HUDEP-2 (cell line): ENCODE measurements at regions not wholly inside any gene's neighbourhood (a gene's known extent, or its start where the extent isn't known, plus 50 kb on each side); places are given as distances from the start of the nearest gene placed in this dataset.

ENCODE experiments used
- DNase-seq, 76 experiments: peaks; one replicate each; lab custom pipeline; 2025; ENCODE audit not compliant: unreplicated experiment in 76 of 76; lab: John Stamatoyannopoulos, UW

DNA sequence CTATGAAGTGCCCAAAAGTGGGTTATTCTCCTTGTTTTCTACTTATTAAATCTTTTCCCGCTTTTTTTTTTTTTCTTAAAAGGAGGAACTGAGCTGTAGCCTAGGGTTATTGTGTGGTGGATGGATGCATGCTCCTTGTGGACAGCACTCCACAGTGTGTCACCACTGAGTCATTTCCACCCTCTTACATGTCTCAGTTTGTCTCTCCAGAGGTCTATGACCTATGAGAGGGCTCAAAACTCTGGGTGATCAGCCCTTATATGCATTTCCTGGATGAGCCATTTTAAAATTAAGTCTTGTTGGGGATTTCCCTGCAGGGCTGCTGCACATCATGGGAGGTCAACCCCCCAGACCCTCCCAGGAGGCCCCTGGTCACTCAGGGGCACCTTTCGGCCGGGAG is 102.2 kb upstream of the MOCS2 start:
- DNase-seq: no peak

DNA sequence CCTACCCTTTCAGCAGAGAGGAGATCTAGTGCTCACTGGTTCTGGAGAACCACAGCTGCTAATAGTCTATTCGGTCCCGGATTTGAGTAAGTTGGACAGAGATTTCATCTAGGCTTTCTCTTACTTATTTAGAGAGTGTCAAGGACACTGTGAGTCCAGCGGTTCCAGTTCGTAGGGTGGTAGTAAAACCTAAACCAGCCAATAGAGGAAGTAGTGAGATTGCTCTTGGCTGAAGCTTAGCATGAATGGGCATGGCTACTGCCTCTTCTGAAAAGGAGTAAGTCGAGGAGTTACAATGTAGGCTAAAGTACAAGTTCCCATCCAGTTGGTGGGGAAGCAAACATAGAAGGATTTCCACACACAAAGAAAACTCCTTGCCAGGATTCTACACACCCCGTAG is 109.6 kb upstream of the MOCS2 start:
- DNase-seq: no peak

DNA sequence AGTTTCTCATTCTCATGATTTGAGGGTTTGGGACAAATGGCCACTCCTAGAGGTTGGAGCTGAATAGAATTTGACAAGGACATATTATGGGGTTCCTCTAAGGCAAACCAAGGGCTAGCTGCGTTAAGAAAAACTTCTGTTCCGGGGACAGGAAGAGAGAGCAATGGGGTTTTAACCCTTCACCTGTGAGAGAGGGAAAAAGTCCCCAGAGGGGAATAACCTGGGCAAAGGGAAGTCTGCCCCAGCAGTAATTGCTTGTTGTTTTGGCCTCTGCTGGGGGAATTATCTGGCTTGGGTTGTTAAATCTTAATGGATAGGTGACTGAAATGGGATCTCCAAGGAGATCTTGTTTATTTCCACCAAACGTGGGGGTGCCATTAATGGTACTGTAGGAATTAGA is 110.1 kb upstream of the MOCS2 start:
- DNase-seq: no peak

DNA sequence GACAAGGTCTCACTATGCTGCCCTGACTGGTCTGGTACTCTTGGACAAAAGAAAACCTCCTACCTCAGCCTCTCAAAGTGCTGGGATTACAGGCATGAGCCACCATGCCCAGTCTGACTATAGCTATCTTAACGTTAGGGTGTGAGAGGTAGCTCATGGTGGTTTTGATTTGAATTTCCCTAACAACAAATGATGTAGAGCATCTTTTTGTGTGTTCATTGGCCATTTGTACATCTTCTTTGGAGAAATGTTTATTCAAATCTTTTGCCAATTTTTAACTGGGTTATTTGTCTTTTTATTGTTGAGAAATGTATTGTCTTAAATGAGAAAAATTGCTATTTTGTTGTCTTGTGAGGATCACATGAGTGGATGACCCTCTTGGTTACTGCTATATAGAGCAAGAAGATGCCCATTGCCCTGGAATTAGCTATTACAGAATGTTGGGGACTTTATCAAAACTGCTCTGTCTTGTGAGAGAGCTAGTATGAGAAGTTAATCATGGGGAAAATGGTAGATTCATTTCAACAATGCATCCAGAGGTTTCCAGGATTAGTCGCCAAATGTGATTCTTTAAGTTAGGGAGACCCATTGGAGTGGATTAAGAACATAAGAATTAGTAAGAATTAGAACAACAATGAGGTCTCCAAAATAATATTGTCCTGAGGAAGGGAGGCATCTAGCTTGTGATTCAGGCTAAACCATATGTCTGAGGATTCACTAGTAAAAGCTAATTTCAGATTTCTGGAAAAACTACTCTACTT is 124.3 kb upstream of the MOCS2 start:
- no peak for DNase-seq

DNA sequence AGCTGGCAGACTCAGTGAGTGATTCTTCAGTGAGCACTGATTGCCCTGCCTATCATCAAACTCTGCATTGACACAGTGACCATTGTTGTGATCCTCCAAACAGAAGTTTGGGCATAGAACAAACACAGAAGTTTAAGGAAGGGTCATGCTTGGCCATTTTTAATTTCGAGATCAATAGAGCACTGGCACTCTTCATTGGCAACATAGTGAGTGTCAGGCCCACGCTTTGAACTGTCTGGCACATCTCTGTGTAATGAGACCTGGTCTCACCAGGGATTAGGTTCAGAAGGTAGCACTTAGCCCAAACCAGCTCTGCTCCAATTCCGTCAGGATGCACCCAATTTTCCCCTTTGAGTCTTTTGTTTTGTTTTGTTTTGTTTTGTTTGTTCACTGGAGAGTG is 127.1 kb upstream of the MOCS2 start:
- no peak for DNase-seq

DNA sequence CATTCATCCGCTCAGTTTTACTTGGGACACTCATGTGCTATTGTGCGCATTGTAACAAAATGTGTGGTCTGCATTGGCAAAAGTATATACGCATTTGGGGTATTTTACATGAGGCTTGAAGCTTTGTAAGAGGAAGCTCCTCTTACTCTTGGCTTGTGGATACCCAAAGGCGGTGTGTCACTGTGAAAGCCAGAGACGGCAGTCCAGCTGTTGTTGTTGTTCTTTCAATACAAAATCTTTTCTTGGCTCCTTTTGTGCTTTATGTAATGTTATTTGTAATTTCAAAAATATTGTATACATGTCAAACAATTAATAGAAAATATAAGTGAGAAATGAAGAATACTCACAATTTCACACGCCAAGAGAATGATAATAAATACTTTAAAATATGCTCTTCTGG is 128.3 kb upstream of the MOCS2 start:
- no peak for DNase-seq

DNA sequence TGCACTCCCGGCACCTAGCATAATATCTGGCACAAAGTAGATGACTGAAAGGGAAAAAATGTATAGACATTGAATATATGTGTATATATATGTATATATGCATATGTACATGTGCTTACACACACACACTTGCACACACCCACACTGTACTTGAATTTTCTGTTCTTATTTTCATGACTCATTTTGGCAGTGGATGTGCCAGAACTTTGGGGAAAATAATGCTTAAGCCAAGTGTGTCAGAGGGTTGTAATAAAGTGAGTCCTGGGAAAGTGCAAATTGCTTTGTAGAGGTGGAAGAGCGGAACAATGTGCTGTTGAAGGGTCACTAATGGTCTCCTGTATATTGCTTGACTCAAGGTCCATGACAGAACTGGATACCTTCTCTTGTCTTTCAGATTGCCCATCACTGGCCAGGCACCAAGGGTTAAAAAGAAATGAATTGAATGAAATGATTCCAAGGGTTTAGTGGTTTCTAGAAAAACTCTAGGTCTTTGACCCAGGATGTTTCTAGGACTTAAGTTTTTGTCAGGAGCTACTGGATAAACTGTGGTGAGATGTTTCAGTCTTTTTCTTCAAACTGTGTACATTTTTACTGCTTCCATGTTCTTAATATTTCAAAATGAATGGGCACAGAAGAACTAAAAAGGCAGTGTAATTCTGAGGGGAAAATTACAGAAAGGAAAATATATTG is 129.9 kb upstream of the MOCS2 start:
- no peak for DNase-seq

DNA sequence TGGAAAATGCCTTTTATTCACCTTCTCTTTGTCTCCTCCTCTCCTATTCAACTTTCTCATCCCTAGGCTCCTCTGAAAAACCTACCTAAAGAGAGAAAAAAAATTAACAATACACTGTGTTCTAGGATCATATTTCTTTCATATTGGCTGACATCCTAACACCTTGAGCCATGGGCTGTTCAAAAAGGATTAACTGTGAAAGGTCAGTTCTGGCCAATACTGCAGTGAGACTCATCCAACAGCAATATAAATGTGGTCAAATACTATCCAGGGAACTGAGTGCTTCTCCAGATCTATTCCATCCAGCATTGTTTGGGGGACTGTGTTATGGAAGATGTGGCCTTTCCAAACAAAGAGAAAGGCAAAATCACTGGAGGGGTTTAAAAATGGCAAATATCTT is 131.1 kb upstream of the MOCS2 start:
- no peak for DNase-seq

DNA sequence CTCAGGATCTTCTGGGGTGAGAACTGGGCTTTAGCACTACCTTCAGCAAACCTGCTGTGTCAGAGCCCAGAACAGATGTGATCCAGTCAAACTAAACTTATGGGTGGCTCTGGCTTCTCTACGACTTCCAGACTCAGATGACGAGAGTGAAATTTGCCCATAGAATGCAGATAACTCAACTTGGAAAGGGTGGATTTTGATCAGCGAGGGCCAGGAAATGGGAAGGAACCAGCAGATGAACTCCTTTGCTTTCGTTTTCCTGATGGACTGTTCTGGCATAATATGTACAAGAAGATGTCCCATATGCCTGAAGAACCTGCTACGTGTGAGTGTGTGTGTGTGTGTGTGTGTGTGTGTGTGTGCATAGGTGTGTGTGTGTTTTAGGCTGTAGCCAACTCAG is 132.0 kb upstream of the MOCS2 start:
- no peak for DNase-seq

DNA sequence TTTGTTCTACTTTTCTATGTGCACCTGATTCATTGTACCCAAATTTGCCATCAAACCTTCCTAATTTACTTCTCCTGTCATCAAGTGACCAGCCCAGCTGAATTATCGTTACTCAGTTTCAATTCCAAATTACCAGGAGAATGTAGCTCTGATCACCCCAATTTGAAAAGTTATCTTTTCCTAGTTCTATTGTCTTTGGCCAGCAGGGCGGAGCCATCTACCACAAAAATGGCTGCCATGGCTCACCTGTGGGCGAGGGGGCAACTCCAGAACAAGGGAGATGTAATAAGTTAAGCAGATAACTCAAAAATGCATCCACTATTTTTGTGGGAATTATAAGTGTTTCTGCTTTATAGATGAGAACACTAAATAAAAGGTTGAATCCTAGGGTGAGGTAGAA is 133.8 kb upstream of the MOCS2 start:
- DNase-seq: no peak

DNA sequence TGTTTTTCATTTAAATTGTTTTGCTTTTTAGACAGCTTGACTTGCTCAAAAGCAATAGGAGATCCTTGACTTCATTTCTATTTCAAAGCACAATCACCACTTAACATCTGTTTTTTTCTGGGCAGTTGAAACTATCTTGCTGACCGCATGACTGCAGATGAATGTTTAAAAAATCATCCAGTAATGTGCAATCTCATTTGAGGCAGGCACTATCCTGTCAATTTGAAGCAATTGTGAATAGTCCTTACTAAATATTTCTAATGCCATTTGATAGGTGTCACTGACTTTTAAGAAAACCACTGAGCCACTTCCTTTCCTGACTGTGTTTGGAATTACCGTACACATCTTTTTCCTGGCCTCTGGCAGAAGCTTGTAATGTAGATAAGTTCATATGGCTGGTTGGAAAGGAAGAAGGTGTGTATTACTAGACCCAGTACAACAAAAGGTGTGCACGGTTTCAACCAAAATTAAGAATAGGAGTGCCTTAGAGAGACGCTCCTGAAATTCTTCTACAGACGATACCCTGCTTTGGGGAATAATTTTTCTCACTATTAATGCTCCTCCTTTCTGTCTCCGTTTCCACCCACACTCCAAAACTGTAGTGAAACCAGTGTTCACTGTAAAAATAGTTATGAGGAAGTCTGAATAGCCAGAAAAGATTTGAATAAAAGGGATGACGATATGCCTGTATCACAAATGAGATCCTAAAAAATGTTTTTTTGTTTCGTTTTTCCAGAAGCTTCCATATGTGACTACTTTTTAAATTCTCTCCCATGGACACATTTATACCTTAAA is 136.7 kb upstream of the MOCS2 start:
- peak in 5 of 76 experiments; percentile 2 to 41 (median 11) for DNase-seq

DNA sequence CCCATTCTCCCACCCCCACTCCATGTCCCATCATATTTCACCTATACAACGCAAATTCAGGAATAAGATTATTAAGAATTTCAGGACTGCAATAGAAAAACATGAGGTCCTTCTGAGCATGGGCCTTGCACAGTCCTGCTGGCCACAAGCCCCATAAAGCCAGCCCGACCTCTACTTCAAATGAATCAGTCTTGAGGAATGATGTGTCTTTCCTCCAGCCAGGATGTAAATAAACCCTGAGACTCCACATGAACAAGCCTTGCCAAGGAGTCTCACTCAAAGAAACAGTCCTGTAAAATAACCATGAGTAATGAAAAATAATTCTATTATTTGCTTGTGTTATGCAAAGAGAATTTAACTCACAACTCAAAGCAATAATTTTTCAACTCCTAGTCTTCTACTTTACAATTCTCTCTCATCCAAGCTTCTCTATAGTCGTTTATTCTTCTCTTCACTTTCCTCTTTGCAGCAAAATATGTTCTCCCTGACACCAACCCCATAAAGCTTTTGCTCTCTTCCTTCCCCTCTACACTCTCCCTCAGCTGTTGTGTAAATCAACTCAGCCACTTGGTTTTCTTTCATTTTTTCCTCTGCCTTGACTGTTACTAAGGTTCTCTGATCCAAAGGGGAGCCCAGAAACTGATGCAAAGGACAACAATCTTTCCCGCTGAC is 140.1 kb upstream of the MOCS2 start:
- DNase-seq: no peak

DNA sequence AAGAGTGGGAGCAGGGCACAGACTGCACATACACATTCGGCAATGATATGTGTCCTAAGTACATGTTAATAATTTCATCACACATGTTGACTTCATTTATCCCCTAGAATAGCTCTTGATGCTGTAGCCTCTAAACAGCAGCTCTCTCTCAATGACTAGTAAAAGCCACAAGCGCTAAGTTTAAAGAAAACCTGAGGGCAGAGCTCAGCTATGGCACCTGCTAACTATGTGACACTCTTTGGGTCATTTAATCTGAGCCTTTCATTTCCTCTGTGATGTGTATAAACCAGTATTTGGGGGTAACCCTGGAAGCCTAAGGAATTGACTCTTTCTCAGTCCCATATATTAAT is 140.6 kb upstream of the MOCS2 start:
- DNase-seq: no peak

DNA sequence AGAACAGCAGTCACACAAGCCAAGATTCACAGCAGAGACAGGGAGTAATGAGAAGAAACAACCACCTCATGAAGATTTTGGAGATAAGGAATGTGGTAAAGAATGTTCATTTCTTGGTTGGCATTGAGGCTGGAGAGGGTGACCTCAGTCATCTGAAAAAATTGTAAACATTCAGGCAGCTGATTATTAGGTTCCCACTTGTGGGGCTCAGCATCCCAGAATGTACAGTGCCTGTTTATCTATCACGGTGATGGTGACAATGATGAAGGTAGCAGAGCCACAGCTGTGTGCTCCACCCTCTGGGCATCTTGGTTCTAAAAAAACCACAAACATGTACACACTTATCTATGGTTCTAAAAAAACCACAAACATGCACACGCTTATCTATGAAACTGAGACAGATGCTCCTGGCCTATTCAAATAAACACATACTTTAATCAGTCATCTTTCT is 143.9 kb upstream of the MOCS2 start:
- peak in 51 of 76 experiments; percentile 2 to 78 (median 30) for DNase-seq

DNA sequence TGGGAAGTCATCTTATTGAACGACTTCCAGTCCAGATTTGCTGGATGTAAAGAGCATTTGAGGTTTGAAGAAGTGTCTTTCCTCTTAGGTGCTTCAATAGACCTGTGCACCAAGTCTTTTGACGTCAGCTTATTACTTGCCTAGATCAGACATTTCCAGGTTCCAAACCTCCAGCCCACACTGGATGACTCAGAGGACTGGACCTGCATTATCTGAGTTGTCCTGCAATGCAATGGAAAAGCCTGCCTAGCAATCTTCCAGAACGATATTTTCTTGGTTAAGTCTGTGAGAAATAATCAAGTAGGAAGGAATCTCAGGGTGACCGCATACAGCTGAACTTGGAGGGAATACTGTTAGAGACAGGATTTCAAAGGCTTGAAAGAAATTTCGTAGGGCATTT is 147.2 kb upstream of the MOCS2 start:
- no peak for DNase-seq

DNA sequence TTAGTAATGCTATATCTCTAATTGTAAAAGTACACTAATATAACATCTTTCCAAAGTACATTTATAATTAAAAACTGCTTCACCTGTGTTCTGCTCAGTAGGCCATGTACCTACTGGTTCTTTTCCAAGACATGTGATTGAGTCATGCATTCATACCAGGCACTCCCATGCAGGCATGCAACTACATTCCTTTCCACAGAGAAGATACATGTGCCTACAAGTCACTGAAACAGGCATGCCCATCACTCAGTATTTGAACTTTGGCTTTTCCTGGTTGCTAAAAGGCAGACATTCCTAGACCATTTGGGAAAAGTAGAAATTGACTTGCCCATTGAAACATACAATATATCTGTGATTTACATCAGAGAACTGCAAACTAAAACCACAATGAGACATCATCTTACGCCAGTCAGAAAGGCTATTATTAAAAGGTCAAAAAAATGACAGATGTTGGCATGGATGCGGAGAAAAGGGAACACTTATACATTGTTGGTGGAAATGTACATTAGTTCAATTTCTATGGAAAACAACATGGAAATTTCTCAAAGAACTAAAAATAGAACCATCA is 148.3 kb upstream of the MOCS2 start:
- DNase-seq: no peak

DNA sequence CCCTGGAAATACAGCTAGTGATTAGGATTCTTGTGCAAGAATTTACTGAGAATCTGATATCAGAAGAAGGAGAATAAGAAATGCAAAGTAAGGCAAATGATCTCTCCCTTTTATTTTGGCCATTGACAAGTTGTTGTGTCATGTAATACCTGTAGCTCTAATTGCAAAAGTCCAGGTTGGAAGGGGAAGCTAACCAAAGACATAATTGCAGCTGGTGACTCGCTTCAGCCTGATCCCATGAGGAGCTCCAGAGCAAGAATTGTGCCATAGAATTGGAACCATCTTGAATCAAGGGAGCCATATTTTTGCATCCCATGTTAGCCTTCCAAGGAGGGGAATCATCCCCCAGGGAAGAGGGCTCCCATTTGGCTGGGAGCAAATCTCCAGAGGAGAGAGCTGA is 149.6 kb upstream of the MOCS2 start:
- no peak for DNase-seq

DNA sequence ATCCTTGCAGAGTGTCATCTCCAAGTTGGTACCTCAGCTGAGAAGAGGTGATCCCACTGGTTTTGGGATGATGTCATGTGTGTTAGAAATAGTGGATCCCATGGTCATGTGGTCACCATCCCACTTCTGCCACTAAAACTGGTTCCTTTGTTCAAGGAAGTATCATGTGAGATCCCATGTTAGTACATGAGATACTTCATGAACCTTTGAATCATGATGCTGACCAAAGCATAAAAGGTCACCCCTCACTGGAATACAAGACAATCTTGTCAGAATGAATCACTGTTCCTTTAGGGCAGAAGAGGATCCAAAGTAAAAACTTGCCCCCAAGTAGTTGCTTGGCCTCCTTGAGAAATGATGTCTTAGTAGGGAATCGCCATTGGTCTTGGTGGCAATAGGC is 150.9 kb upstream of the MOCS2 start:
- DNase-seq: no peak

DNA sequence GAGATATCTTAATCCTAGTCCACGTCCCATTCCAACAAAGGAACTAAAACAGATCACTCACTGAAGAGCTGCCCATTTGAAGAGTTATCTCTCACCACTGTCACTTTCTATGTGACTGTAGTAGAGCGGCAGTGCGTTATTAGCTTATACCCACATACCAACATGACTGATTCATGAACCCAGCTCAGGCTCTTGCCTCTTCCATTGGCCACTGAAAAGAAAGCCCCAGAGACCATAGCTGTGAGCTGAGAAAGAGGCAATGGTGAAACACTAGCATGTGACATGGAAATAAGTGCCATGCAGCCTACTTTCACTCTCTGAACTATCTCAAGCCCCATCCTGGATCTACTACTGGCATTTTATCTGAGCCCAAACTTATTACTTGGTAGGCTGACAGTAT is 151.7 kb upstream of the MOCS2 start:
- no peak for DNase-seq

DNA sequence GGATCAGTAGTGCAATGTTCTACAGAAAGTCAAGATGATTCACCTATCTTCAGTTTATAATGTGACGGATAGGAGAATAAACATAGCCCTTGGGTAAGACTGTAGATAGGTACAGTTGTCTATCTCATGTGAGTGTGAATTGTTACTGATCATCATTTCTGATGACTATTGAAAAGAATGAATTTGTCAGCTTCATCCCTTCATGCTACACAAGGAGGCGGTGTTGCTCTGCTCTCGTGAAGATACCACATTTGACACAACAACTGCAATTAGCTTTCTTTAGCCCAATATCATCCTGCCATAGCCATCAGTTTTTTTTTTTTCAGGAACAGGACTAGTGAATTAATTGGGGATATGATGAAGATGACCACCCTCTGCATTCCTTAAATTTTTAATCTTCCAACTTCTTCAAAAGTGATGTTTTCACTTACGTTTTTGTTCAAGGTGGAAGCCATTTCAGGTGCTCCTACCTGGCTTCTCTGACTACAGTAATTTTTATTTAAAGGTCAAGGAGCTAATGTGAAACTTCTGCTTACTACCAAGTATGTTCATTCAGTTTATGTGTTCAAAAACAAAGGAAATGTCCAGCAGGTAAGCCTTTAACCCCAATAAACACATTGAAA is 152.9 kb upstream of the MOCS2 start:
- DNase-seq: peak in 9 of 76 experiments; percentile 1 to 18 (median 7)
